Mesenchymal stem cell (in vitro differentiated cells and primary cell): ENCODE measurements at regions not wholly inside any gene's neighbourhood (a gene's known extent, or its start where the extent isn't known, plus 50 kb on each side); places are given as distances from the start of the nearest gene placed in this dataset.

Source experiments
- DNase-seq: peaks from one replicate; pipeline ENCODE4 v3.0.0-alpha.2; 2013
- H2AFZ ChIP-seq: one replicate; pipeline ENCODE4 v1.6.1; 2013; ENCODE audit warnings: low read depth, mild to moderate bottlenecking, control low read depth, inconsistent platforms, low read length, moderate library complexity
- H2AK5ac ChIP-seq: 2 replicates; pipeline ENCODE4 v1.6.1; 2013; ENCODE audit warnings: low read length, moderate library complexity, mild to moderate bottlenecking, inconsistent platforms; ENCODE audit not compliant: severe bottlenecking
- H2BK120ac ChIP-seq: one replicate; pipeline ENCODE4 v1.6.1; 2013; ENCODE audit warnings: low read depth, mild to moderate bottlenecking, inconsistent platforms, low read length, moderate library complexity
- H2BK12ac ChIP-seq, 2 experiments: one replicate each; pipeline ENCODE4 v1.6.1; 2013; ENCODE audit warnings: inconsistent platforms in 2 of 2, low read length in 2 of 2, mild to moderate bottlenecking in 2 of 2, moderate library complexity in 2 of 2, control low read depth in 1 of 2
- H2BK15ac ChIP-seq: one replicate; pipeline ENCODE4 v1.6.1; 2013; ENCODE audit warnings: mild to moderate bottlenecking, low read depth, inconsistent platforms; ENCODE audit not compliant: poor library complexity, severe bottlenecking
- H2BK5ac ChIP-seq: 2 replicates; pipeline ENCODE4 v1.6.1; 2013; ENCODE audit warnings: low read depth, mild to moderate bottlenecking, low read length, control low read depth, inconsistent platforms; ENCODE audit not compliant: poor library complexity, severe bottlenecking
- H3K14ac ChIP-seq, 2 experiments: one replicate each; pipeline ENCODE4 v1.6.1; 2013; ENCODE audit warnings: inconsistent platforms in 2 of 2, low read length in 2 of 2, control low read depth in 1 of 2, mild to moderate bottlenecking in 1 of 2, moderate library complexity in 1 of 2
- H3K18ac ChIP-seq, 2 experiments: one replicate each; pipeline ENCODE4 v1.6.1; 2013; ENCODE audit warnings: inconsistent platforms in 2 of 2, low read length in 2 of 2, control low read depth in 1 of 2, low read depth in 1 of 2, mild to moderate bottlenecking in 1 of 2
- H3K23ac ChIP-seq, 2 experiments: one replicate each; pipeline ENCODE4 v1.6.1; 2013; ENCODE audit warnings: inconsistent platforms in 2 of 2, low read length in 2 of 2, mild to moderate bottlenecking in 2 of 2, moderate library complexity in 2 of 2, control low read depth in 1 of 2
- H3K27ac ChIP-seq: 2 replicates; pipeline ENCODE4 v1.5.1; 2013; ENCODE audit warnings: mild to moderate bottlenecking, moderate library complexity, low read length, control low read depth, inconsistent platforms; ENCODE audit not compliant: poor library complexity, severe bottlenecking
- H3K27me3 ChIP-seq, 2 experiments: 2 replicates each; pipeline versions ENCODE4 v1.6.1 to v1.7.0; 2013; ENCODE audit warnings: low read length in 2 of 2, mild to moderate bottlenecking in 2 of 2, moderate library complexity in 2 of 2, control low read depth in 1 of 2, inconsistent platforms in 1 of 2; ENCODE audit not compliant: control insufficient read depth in 1 of 2, insufficient read depth in 1 of 2
- H3K36me3 ChIP-seq, 2 experiments: 2 replicates each; pipeline versions ENCODE4 v1.6.1 to v1.7.0; 2013; ENCODE audit warnings: low read length in 2 of 2, control low read depth in 1 of 2, inconsistent platforms in 1 of 2, low read depth in 1 of 2, mild to moderate bottlenecking in 1 of 2; ENCODE audit not compliant: insufficient read depth in 2 of 2, control insufficient read depth in 1 of 2
- H3K4ac ChIP-seq, 2 experiments: one replicate each; pipeline ENCODE4 v1.6.1; 2013; ENCODE audit warnings: inconsistent platforms in 2 of 2, low read length in 2 of 2, mild to moderate bottlenecking in 2 of 2, moderate library complexity in 2 of 2, control low read depth in 1 of 2, low read depth in 1 of 2
- H3K4me1 ChIP-seq: 2 replicates; pipeline ENCODE4 v1.6.1; 2013; ENCODE audit warnings: low read depth, low read length, control low read depth; ENCODE audit not compliant: control insufficient read depth, insufficient read depth
- H3K4me2 ChIP-seq: 2 replicates; pipeline ENCODE4 v1.6.1; 2013; ENCODE audit warnings: low read length, mild to moderate bottlenecking, inconsistent platforms; ENCODE audit not compliant: poor library complexity, severe bottlenecking
- H3K4me3 ChIP-seq, 2 experiments: 2 replicates each; pipeline versions ENCODE4 v1.5.1 to v1.7.0; 2013; ENCODE audit warnings: low read length in 2 of 2, mild to moderate bottlenecking in 2 of 2, control low read depth in 1 of 2, low read depth in 1 of 2; ENCODE audit not compliant: insufficient read depth in 1 of 2
- H3K79me1 ChIP-seq: replicated peaks from 2 replicates; pipeline ENCODE4 v1.6.1; 2013; ENCODE audit warnings: mild to moderate bottlenecking, control low read depth, low read length, inconsistent platforms; ENCODE audit not compliant: poor library complexity, severe bottlenecking
- H3K9ac ChIP-seq: 2 replicates; pipeline ENCODE4 v1.7.0; 2013; ENCODE audit warnings: mild to moderate bottlenecking, low read length, moderate library complexity
- H3K9me3 ChIP-seq: 2 replicates; pipeline ENCODE4 v1.7.0; 2013; ENCODE audit warnings: mild to moderate bottlenecking, low read length; ENCODE audit not compliant: control insufficient read depth
- H4K8ac ChIP-seq: one replicate; pipeline ENCODE4 v1.6.1; 2013; ENCODE audit warnings: inconsistent platforms, mild to moderate bottlenecking, low read length, moderate library complexity
- H4K91ac ChIP-seq: one replicate; pipeline ENCODE4 v1.6.1; 2013; ENCODE audit warnings: mild to moderate bottlenecking, low read length, inconsistent platforms
- WGBS: methylation state at CpG from one replicate; pipeline ENCODE4 v1.1.7; 2013; ENCODE audit warnings: mixed read lengths; 5-methylcytosine and 5-hydroxymethylcytosine counted together

- no peak overlapping the region for H3K4me2 ChIP-seq
- H3K23ac ChIP-seq = no peak overlapping the region
- no peak overlapping the region for H2AK5ac ChIP-seq
- WGBS = 73% methylated on average over 5 of the region's 5 CpGs
- no peak overlapping the region for H3K18ac ChIP-seq
- peaks cover 9% of the 10 kb centered on the region for H3K9me3 ChIP-seq
- no peak overlapping the region for H2BK120ac ChIP-seq
- DNase-seq = no peak
- no peaks in the 10 kb centered on the region for H3K79me1 ChIP-seq
- H3K4me1 ChIP-seq = no peaks in the 10 kb centered on the region
- H3K27me3 ChIP-seq = no peaks in the 10 kb centered on the region
- H2BK5ac ChIP-seq = no peak overlapping the region
- H3K9ac ChIP-seq = no peak overlapping the region
- H2BK15ac ChIP-seq = no peak overlapping the region
- no peak overlapping the region for H3K4me3 ChIP-seq
- H4K91ac ChIP-seq = no peak overlapping the region
- H3K14ac ChIP-seq = no peak overlapping the region
- no peaks in the 10 kb centered on the region for H3K36me3 ChIP-seq
- H2BK12ac ChIP-seq = no peak overlapping the region
- no peak overlapping the region for H3K4ac ChIP-seq
- H4K8ac ChIP-seq = no peak overlapping the region
- no peak overlapping the region for H2AFZ ChIP-seq
- H3K27ac ChIP-seq = no peak overlapping the region
Measured at GRCh38 chr7:153522261-153522660, 529.9 kb upstream of the DPP6 start.

- H3K27ac ChIP-seq = no peak overlapping the region
- H3K14ac ChIP-seq = no peak overlapping the region
- H2BK12ac ChIP-seq = no peak overlapping the region
Measured at GRCh38 chr7:153523320-153524015, 528.7 kb upstream of the DPP6 start.

GRCh38 chr7:153524070-153524601 lies 528.1 kb upstream of the DPP6 start:
- Histone ChIP-seq H3K27ac (no peak overlapping the region), H2BK5ac (no peak overlapping the region), H3K4me3 (no peak overlapping the region), H3K23ac (no peak overlapping the region), H3K27me3 (no peaks in the 10 kb centered on the region), H3K14ac (no peak overlapping the region), H2AFZ (no peak overlapping the region), H3K4me2 (no peak overlapping the region), H3K9ac (no peak overlapping the region), H3K9me3 (peaks cover 2% of the 10 kb centered on the region), H3K18ac (no peak overlapping the region), H3K36me3 (no peaks in the 10 kb centered on the region), H2BK120ac (no peak overlapping the region), H2BK15ac (no peak overlapping the region), H2AK5ac (no peak overlapping the region), H3K4me1 (no peaks in the 10 kb centered on the region), H3K4ac (no peak overlapping the region), H4K91ac (no peak overlapping the region), H2BK12ac (no peak overlapping the region), H3K79me1 (no peaks in the 10 kb centered on the region), H4K8ac (no peak overlapping the region)
- no peak for DNase-seq
- 49% methylated on average over 9 of the region's 9 CpGs for WGBS

More at GRCh38 chr7:153523320-153524015, 528.7 kb upstream of the DPP6 start:
- Histone ChIP-seq H2BK15ac (no peak overlapping the region), H3K9ac (no peak overlapping the region), H3K4me2 (no peak overlapping the region), H3K4me1 (no peaks in the 10 kb centered on the region), H3K4me3 (no peak overlapping the region), H2AFZ (no peak overlapping the region), H3K79me1 (no peaks in the 10 kb centered on the region), H3K36me3 (no peaks in the 10 kb centered on the region), H3K27me3 (no peaks in the 10 kb centered on the region), H2AK5ac (no peak overlapping the region), H3K9me3 (peaks cover 5% of the 10 kb centered on the region), H2BK120ac (no peak overlapping the region), H2BK5ac (no peak overlapping the region), H4K8ac (no peak overlapping the region), H3K4ac (no peak overlapping the region), H4K91ac (no peak overlapping the region), H3K23ac (no peak overlapping the region), H3K18ac (no peak overlapping the region)
- DNase-seq = no peak
- WGBS = 74% methylated on average over 16 of the region's 16 CpGs

GRCh38 chr7:153529100-153529499 lies 523.1 kb upstream of the DPP6 start:
- Histone ChIP-seq H3K4me1 (no peaks in the 10 kb centered on the region), H3K4me2 (no peak overlapping the region), H2AK5ac (no peak overlapping the region), H3K23ac (no peak overlapping the region), H2BK5ac (no peak overlapping the region), H3K27ac (no peak overlapping the region), H3K4me3 (no peak overlapping the region), H4K91ac (no peak overlapping the region), H2BK120ac (no peak overlapping the region), H2BK15ac (no peak overlapping the region), H2BK12ac (no peak overlapping the region), H3K9ac (no peak overlapping the region), H3K18ac (no peak overlapping the region), H3K36me3 (no peaks in the 10 kb centered on the region), H2AFZ (no peak overlapping the region), H3K79me1 (no peaks in the 10 kb centered on the region), H3K27me3 (no peaks in the 10 kb centered on the region), H4K8ac (no peak overlapping the region), H3K14ac (no peak overlapping the region), H3K9me3 (peaks cover 10% of the 10 kb centered on the region), H3K4ac (no peak overlapping the region)
- no peak for DNase-seq
- WGBS = 52% methylated on average over 7 of the region's 7 CpGs
